GM19467 (cell line): ENCODE measurements at regions not wholly inside any gene's neighbourhood (a gene's known extent, or its start where the extent isn't known, plus 50 kb on each side); places are given as distances from the start of the nearest gene placed in this dataset.

Source experiments
- ATAC-seq: cut with Tn5 transposase; IDR thresholded peaks from one replicate; pipeline ENCODE4 v1.9.1; 2021; ENCODE audit warnings: mild to moderate bottlenecking, moderate library complexity; ENCODE audit not compliant: unreplicated experiment

DNA sequence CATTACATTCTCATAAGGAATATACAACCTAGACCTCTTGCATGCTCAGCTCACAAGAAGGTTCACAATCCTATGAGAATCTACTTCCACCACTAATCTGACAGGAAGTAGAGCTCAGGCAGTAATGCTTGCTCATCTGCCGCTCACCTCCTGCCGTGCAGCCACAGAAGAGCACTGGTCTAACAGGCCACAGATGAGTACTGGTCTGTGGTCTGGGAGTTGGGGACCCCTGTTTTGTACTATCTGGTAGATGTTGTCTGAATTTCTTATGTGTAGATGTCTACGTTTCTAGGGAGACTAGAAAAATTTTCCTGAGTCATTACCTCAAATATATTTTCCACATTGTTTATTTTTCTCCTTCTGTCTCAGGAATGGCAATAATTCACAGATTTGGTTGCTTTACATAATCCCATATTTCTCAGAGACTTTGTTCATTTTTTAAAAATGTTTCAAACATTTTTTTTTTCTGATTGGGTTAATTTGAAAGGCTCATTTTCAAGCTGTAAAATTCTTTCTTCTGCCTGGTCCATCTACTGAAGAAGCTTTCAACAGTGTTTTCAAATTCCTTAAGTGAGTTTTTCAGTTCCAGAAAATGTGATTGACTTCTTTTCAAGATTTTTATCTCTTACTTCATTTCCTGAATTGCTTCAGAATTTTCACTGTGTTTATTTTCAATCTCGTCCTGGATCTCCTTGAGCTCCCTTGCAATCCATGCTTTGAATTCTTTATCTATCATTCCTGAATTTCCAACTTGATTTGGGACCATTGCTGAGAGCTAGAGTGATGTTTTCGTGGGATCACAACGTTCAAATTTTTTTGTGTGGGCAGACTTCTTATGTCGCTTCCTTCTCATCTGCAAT lies 1322.2 kb downstream of the PCDH9 start:
- ATAC-seq, result no peak

DNA sequence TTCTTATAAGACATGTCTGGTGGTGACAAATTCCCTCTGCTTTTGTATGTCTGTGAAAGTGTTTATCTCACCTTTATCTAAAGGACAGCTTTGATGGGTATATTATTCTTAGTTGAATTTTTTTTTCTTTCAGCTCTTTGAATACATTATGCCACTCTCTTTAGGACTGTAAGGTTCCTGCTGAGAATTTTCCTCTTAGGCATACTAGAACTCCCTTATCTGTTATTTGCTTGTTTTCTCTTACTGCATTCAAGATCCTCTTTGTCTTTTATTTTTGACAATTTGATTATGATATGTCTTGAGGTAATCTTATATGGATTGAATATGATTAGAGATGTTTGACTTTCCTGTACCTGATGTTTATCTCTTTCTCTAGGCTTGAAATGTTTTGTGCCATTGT lies 1328.4 kb downstream of the PCDH9 start:
- no peak for ATAC-seq

DNA sequence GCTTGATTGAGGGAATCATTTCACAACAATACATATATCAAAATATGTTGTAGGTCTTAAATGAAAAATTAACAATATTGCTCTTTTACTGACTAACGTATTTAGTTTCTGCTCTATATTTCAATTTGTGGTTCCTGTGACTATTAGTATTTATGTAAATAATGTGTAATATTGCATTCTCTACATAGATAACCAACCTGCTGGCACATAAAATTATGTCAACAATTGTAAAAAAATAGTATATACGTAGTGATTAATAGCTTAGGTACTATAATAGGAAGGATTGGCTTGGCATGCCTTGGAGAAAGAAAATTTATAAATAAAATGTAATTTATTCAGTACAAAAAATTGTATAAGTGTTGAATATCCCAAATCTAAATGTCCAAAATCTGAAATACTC lies 1336.1 kb downstream of the PCDH9 start:
- ATAC-seq, result no peak

DNA sequence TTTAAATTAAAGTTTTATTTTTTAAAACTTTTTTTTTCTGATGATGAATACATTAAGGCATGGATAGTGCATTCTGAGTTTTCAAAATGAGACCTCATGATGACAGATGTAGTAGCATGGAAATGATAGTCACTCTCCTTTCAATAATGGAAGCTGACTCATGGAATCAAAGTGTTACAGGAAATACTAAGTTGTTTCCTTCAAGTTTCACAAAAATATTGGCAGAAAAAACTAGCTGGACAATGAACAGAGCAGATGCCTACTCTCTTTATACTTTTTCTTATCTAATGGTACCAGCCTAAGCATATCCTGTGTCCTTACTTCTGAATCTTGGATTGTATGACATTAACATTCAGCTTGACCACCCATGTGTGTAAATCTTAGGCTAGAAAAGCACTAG lies 1337.3 kb downstream of the PCDH9 start:
- no peak for ATAC-seq

DNA sequence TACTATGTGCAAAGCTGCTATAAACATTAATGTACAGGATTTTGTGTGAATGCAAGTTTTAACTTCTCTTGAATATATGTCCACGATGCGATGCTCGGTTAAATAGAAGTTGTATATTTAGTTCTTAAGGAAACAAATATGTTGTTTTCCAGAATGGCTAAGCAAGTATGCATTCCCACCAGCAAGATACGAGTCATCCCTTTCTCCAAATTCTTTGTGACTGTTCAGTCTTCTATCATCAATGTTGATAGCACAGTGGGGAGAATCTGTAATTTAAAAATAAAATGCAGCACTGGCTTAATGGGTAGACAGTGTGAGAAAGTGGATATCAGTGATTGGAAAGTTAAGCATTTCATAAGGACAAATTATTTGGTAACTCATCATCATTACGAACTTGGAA lies 1340.8 kb downstream of the PCDH9 start:
- no peak for ATAC-seq

DNA sequence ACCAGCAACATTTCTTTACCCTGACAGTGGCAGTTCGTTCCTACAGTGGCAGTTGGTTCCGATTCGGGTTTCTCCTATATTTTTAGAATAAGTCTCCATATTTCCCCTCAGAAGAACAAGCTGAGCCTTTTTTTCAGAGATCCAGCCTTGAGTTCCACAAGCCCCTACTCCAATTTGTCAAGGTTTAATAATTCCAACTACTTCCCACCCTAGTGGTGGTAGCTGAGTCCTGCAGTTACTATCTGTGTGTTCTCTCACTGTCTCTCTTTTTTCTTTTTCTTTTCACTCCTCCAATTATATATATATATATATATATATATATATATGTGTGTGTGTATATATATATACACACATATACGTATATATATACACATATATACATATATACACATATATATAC lies 1347.3 kb downstream of the PCDH9 start:
- no peak for ATAC-seq

DNA sequence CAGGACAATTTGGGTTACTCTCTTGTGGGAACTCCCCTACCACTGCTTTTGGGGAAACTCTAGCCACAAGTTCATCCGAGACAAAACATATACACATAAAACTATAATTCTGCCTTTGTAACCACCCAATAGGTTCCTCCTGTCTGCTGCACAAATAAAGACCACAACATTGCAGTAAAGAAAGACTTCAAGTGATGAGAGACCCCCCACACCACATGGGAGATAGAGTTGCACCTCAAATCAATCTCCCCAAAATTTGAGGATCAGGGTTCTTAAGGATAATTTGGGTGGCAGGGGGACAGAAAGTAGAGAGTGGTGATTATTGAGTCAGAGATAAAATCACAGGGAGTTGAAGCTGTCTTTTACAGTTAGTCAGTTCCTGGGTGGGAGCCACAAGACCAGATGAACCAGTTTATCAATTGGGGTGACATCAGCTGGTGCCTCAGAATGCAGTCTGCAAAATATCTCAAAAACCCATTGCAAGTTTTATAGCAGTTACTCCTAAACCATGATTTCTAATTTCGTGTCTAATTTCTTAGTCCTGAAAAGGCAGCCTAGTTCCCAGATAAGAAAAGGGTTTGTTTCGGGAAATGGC lies 1348.5 kb downstream of the PCDH9 start:
- no peak for ATAC-seq

DNA sequence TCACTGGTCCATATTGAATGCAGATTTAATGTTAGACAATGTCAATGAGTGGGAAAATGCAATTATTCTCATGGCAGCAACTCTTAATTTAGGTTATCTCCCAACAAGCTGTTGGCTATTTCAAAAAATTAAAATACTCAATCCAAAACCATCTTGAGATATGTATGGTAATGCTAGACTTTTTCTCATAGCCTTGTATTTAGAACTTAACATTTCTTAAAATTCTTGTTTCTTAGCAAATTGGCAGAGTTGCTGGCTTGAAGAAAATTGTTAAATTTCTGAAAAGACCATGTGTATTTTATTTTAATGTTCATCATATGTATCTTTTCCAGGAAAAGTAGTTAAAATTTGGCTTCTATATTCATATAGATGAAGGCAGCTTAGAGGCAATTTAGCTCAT lies 1355.1 kb downstream of the PCDH9 start:
- ATAC-seq, result no peak

DNA sequence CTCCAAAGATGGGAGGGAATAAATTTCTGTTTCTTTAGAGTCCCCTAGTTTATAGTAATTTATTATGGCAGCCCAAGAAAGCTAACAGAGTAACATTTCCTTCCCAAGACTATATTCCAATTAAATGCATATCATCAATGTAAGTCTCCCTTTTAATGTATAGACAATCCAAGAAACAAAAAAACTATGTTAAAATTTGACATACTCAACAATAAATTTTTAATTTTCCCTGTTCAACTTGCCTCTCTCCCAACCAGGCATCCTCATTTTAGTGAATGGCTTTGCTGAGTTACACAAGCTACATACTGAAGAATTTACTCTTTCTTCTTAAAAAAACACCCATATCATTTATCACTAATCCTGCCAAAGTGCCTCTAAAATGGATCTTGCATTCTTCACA lies 1357.7 kb downstream of the PCDH9 start:
- ATAC-seq, result no peak

DNA sequence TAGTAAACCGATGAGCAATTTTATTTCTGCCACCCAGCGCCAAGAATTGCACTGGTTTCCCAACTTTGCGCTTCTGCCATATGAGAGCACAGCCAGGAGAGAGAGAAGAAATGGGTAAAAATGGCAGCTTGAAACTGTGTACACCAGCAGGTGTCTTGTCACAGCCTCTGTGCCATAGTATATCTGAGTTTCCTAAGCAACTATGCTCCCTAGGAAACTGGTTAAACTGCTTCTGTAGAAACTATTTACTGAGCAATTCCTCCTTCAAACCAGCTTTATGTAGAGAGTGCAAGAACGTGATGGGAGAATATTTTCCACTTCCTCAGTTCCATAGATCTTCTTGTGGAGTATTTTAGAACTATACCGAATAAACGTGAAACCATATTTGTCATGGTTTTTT lies 1361.3 kb downstream of the PCDH9 start:
- no peak for ATAC-seq

DNA sequence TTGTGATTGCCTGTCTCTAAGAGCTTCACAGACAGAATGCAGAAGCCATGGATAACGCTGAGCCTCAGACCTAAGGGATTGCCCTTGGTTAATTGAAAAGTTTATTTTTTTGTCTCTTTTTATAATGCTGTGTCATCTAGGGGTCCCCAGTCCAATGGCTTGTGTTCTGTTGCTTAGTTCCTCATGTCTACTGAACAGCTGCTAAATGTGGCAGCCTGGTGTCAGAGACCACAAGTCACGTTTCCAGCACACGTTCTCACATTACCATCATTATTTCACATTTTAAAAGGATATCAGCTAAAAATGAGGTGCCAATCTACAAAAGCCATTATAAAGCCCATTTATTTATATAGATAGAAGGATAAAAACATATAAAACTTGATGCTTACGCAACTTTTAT lies 1362.0 kb downstream of the PCDH9 start:
- no peak for ATAC-seq

DNA sequence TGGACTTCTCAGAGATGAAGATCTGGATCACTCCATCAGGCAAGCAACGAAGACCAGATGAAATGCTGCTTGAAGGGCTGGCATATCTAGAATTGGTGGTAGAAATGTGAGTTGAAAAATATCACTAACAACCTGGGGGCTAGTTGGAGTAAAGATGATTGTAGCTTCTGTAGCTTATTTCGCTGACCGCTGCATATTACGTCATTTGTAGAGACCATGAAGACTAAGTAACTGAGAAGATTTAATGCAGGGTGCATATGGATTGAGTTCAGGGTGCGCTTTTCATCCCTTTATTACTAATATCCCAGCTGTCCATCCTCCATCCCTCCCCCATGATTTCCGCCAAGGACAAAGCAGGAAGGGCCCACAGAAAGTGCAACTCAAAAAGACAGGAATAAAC lies 1364.0 kb downstream of the PCDH9 start:
- no peak for ATAC-seq

DNA sequence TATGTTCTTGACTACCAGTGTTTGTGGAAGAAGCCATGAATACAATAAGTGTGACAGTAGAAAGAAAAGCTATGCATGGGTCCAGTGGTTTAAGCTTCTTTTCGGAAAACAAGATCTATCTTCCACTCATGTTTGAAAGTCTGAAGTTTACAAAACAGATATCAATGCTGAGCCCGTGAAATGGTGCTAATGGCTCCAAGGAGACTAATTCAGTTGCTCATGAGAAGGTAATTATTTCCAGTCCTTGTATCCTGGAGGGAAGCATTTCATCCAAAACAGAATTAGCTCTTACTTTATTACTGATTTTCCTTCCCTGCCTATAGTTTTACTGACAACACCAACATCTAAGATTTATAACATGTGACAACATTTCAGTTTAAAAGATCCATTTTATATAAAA lies 1364.9 kb downstream of the PCDH9 start:
- no peak for ATAC-seq

DNA sequence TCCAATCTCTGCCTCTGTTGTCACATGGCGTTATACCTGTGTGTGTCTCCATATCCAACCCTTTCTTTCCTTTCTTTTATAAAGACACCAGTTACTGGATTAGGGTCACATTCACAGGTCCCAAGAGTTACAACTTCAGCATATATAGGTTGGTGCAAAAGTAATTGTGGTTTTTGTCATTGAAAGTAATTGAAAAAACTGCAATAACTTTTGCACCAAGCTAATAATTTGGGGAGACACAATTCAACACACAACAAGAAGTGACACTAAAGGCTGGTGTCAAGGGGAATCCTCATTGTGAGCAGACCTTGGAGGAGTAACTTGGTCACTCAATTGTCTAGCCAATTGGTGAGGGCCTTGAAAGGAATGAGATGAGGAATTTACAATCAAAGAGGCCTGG lies 1366.1 kb downstream of the PCDH9 start:
- no peak for ATAC-seq

DNA sequence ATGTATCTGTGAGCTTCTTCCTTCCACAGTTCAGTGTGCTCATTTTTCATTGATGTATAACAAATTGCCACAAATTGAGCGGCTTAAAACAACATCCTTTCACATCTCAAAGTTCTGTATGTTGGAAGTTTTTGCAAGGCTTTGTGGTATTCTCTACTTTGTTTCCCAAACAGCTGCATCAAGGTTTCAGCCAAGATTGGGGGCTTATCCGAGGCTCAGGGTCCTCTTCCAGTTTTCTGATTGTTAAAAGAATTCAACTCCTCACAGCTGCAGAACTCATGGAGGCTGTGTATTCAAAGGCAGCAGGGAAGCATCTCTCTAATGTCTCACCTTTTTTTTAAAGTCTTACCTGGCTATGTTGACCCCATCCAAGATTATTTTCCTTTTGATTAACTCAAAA lies 1369.8 kb downstream of the PCDH9 start:
- ATAC-seq, result no peak

DNA sequence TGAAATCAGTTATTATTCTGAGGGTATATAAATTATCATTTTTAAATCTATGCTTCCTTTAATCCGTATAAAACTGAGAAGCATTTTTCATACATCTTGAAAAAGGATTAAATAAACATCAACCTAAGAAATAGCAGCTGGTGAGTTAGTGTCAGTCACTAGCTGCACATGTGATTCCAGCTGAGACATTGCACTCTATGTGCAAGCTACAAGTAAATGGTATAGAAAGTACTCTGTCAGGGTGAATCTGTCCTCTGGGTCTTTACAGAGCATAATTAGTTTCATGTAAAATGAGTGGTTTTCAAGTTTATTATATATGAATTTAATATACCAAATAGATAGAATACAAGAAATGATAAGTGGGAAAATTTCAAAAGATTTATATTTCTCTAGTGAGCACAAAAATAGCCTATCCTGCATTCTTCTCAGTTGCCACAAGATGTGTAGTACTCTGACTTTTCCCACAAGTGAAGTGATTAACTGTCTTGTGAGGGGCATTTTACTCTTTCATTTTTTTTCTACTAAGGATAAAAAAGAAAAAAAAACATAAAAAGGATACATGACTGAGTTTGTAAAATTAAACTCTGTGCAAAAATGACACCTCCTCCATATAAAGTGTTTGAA lies 1372.1 kb downstream of the PCDH9 start:
- ATAC-seq, result no peak

DNA sequence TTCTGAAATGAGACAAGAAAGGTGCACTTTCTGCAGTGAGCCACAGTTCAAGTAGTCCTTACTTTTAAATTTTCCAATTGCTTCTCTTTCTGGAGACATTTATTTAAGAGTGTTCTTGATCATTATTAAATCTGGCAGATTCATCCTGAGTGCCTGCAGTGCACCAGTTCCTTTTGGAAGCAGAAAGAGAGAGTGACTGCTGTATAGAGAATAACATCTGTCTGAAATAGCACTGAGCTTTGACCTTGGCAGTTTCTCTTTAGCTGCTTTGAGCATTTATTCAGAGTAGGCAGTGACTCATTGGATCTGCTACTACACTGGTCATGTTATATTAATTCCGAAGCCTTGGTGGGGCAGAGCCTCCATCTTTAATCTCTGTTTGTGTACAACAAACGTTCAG lies 1373.7 kb downstream of the PCDH9 start:
- ATAC-seq, result no peak

DNA sequence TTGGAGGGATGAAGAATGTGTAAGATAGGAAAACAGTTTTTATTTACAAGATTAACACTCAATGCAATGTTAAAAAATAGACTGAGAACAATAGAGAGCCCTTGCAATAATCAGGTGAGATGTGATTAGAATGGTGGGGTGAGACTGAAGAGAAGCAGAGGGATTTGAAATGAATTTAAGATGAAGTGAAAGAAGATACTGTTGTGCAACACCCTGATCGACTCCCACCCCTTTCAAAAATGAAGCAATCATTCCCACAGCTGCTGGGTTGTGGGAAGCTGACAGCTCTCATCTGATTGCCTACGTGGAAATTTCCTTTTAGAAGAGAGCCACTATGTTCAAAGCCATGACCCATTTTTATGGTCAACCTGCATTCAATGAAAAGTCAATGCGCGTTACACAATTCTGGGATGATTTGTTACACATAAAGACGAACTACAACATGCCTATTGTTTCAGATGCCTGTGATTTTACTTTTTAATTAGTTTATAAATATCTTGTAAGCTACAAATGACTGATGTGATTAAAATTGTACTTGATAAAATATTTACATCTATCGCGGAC lies 1374.8 kb downstream of the PCDH9 start:
- no peak for ATAC-seq

DNA sequence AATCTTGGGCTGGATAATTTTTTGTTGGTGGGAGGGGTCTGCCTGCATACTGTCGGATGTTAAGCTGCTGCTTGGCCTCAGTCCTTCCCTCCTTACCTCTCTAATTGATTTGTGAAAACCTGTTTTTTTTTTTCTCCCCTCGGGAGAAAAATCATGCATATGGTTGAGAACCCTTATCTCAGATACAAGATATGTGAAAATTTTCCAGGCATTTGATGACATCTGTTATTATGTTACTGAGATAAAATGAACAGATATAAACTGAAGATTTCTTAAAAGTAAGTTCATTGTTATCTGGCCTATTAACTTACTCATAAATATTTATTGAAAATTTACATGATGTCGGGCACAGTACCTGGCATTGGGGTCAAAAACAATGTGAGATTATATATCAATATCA lies 1375.7 kb downstream of the PCDH9 start:
- ATAC-seq, result no peak

DNA sequence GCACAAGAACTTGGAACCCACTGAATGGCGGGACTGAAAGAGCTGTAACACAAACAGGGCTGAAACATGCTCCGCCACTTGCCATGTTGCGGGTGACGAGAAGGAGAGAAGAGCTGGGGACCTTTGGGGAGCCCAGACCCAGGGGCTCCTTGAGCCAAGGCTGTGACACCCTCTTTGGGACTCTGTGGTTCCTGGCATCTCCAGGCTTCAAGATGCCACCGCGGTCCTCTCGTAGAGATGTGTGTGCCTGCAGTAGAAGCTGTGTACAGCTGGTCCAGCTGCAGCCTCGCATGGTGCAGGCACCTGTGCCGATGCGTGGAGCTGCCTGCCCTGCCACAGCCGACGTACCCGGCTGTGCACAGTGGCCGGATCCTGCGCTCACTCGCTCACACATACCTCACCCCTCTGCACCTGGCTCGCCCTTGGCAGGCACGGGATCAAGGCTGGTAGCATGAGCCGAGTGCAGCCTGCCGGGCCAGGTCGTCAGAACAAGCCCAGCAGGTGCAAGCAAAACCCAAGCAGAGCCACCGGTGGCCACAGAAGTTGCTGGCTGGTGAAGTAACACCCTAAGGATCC lies 1385.8 kb downstream of the PCDH9 start:
- ATAC-seq, result no peak

DNA sequence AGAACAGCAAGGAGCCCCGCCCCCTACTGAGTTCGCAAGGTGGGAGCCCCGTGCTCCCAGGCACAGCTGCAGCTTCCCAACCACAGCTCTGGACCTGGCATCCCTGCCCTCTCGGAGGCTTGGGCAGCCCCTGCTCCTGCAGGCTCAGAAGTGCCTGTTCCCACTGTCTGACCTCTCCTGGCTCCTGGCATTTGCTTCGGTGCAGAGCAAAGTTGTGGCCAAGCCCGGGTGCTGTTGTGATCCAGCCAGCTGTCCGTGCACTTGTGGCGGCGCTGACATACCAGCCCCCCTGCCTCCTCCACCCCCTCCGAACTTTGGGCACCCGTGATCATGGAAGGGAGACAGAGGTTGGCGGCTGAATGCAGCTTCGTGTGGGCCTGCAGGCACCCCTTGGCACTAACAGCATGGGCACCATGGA lies 1386.8 kb downstream of the PCDH9 start:
- no peak for ATAC-seq

DNA sequence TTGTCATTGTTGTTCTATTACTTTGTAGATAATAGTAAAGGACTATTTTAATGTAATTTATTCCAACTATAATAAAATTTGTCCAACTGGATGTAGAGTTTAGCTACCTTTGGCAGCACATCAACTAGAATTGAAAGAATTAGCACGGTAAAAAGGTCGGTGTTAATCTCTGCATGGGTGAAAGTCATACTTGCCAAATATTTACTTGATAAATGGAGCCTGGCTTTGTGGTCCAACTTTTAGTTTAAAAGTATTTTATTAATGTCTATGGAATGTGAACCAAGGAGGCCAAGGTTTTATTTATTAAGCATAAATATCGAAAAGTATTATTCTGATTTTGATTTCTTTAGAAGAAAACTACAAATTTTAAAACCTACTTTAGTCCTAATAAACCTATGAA lies 1389.0 kb downstream of the PCDH9 start:
- no peak for ATAC-seq
